ENCODE measurements at regions not wholly inside any gene's neighbourhood (a gene's known extent, or its start where the extent isn't known, plus 50 kb on each side); places are given as distances from the start of the nearest gene placed in this dataset.
"Not testable (repeated sequence)": the region's sequence is repeated elsewhere in the genome, so short reads cannot be mapped to it uniquely, and the experiment has no call there.

- DNase-seq, result no peak
These were observed 88.2 kb downstream of the KLHL28 start for GRCh38 chr14:44873536-44873935.

- no peak for DNase-seq
These were observed 95.0 kb downstream of the KLHL28 start for GRCh38 chr14:44866770-44867169.

GRCh38 chr14:44866322-44866721 lies 95.4 kb downstream of the KLHL28 start:
- no peak for DNase-seq

- no peak for DNase-seq
These were observed 98.5 kb downstream of the KLHL28 start for GRCh38 chr14:44863271-44863670.

- no peak for DNase-seq
These were observed 107.6 kb downstream of the KLHL28 start for GRCh38 chr14:44854114-44854513.

GRCh38 chr14:44847526-44848309 lies 114.0 kb downstream of the KLHL28 start:
- DNase-seq, result no peak

- peak; percentile 32 for DNase-seq
These were observed 115.4 kb downstream of the KLHL28 start for GRCh38 chr14:44846232-44846824.

GRCh38 chr14:44835928-44836327 lies 125.8 kb downstream of the KLHL28 start:
- not testable (repeated sequence) for DNase-seq

GRCh38 chr14:44833376-44834060 lies 128.2 kb downstream of the KLHL28 start:
- DNase-seq, result no peak

GRCh38 chr14:44830371-44830770 lies 131.4 kb downstream of the KLHL28 start:
- DNase-seq, result no peak

- no peak for DNase-seq
These were observed 132.7 kb downstream of the KLHL28 start for GRCh38 chr14:44829021-44829420.

GRCh38 chr14:44828023-44828422 lies 133.7 kb downstream of the KLHL28 start:
- no peak for DNase-seq

- no peak for DNase-seq
These were observed 141.3 kb downstream of the KLHL28 start for GRCh38 chr14:44820230-44820964.

- no peak for DNase-seq
These were observed 147.6 kb downstream of the KLHL28 start for GRCh38 chr14:44814196-44814595.

GRCh38 chr14:44812672-44813071 lies 149.1 kb downstream of the KLHL28 start:
- no peak for DNase-seq

- no peak for DNase-seq
These were observed 157.4 kb downstream of the KLHL28 start for GRCh38 chr14:44804391-44804790.

- DNase-seq, result peak; percentile 68
These were observed 158.4 kb downstream of the KLHL28 start for GRCh38 chr14:44803239-44803905.

GRCh38 chr14:44798386-44799242 lies 163.1 kb downstream of the KLHL28 start:
- DNase-seq, result no peak

GRCh38 chr14:44795725-44796124 lies 166.0 kb downstream of the KLHL28 start:
- DNase-seq, result no peak

- no peak for DNase-seq
These were observed 170.0 kb downstream of the KLHL28 start for GRCh38 chr14:44791730-44792129.

GRCh38 chr14:44788612-44789011 lies 173.1 kb downstream of the KLHL28 start:
- DNase-seq, result no peak

- no peak for DNase-seq
These were observed 176.7 kb downstream of the KLHL28 start for GRCh38 chr14:44785096-44785495.

Measured in NCI-H446 treated with DMSO at 0.1 percent for 48 hours (cell line).